ENCODE measurements at regions not wholly inside any gene's neighbourhood (a gene's known extent, or its start where the extent isn't known, plus 50 kb on each side); places are given as distances from the start of the nearest gene placed in this dataset.
"Not testable (repeated sequence)": the region's sequence is repeated elsewhere in the genome, so short reads cannot be mapped to it uniquely, and the experiment has no call there.

DNA sequence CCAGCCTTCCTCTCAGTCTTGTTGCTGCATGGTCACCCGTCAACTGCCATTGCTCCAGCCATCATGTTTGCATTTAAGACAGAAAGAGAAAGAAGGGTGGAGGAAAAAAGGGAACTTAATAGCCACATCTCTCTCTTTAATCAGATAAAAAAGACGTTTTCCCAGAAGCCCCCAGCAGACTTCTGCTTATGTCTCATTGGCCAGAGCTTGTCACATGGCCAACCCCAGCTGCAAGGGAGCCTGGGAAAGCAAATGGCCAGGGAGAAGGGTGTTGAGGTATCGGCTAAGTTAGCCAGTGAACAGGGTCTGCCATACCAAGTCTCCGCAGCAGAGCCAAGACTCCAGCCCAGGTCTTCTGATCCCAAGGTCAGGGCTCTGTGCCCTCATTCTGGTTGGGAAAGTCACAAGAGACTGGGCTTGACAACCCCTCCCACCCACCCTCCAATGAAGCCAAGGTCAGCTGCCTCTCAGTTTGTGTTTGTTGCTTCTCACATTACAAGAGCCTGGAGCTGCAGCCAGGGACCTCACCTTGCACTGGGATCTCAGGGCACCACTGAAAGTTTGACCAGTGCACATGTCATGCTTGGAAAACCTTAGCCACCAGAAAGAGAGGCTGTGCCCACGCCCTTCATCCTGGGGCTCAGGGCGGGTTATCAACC, 80.3 kb upstream of the LYZL2 start:
- Mint-ChIP-seq H3K4me1 (peaks cover 29% of the 10 kb centered on the region), H3K9me3 (ENCODE audit: low read depth) (peaks cover 14% of the 10 kb centered on the region), H3K36me3 (ENCODE audit: low read depth) (peaks cover 30% of the 10 kb centered on the region), H3K27ac (no peak overlapping the region), H3K4me3 (no peak overlapping the region), H3K27me3 (no peaks in the 10 kb centered on the region)
- ChIA-PET POLR2A (no interaction called here), CTCF (interaction anchor here (0.6 to 0.8 kb wide), 2 partner anchors 29 to 59 kb away, joined by 3 to 4 read pairs; no protein-coding TSS in a partner anchor)
- DNase-seq: no peak
- intact Hi-C loops (cut with DNase I, micrococcal nuclease): loop anchor here (10.0 kb wide), 3 partner anchors 635 to 1605 kb away; partner anchors contain the start of gene ARHGAP12 (in 1 of the 2)
- ATAC-seq: no peak

DNA sequence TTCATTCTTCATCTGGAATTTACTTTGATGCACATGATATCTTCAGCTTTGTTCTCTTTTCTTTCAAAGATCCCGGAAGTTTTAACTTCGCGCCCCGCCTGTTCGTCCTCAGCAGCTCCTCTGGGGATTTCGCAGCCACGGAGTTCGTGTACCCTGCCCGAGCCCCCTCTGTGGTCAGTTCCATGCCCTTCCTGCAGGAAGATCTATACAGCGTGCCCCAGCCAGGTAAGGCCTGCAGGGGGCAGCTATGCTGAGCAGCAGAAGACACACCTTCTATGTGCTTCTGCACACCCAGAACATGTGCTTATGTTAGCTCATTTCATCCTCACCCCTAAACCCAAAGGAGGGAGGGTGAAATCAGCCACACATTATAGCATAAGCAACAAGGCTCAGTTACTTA, 79.7 kb upstream of the LYZL2 start:
- no peak for ATAC-seq
- CTCF ChIA-PET: interaction anchor here (0.6 to 2.4 kb wide), 4 partner anchors 22 to 60 kb away, joined by 3 to 9 read pairs (median 4); no protein-coding TSS in a partner anchor
- peak overlapping the region; percentile 37 for H3K27ac Mint-ChIP-seq
- intact Hi-C loops (cut with DNase I, micrococcal nuclease): loop anchor here (10.0 kb wide), 3 partner anchors 636 to 1606 kb away; partner anchors contain the start of gene ARHGAP12 (in 1 of the 2)
- POLR2A ChIA-PET: interaction anchor here (0.6 kb wide), 1 partner anchor 13 kb away, joined by 3 read pairs; no protein-coding TSS in a partner anchor
- H3K4me3 Mint-ChIP-seq: no peak overlapping the region
- peak; percentile 37 for DNase-seq
- H3K27me3 Mint-ChIP-seq: no peaks in the 10 kb centered on the region
- H3K4me1 Mint-ChIP-seq: peaks cover 31% of the 10 kb centered on the region
- peaks cover 25% of the 10 kb centered on the region for H3K36me3 Mint-ChIP-seq (ENCODE audit: low read depth)
- peaks cover 11% of the 10 kb centered on the region for H3K9me3 Mint-ChIP-seq (ENCODE audit: low read depth)

DNA sequence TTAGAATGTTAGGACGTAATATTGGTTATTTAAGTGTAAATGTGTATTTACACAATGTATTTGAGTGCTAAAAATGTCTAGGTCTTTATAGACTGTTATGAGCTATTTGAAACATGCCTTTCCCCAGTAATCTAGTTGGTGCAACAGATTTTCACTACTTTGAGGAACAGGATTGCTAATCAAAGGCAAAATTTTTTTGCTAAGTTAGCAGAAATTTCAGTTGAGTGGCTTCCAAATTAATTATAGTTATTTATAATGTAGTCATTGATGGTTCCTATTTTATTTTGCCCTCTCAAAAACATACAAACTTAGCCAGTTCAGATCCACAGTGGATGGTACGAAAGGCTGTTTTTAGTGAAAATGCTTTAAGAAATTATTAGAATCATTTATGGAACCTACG, 78.7 kb upstream of the LYZL2 start:
- H3K27ac Mint-ChIP-seq: no peak overlapping the region
- peaks cover 21% of the 10 kb centered on the region for H3K36me3 Mint-ChIP-seq (ENCODE audit: low read depth)
- ATAC-seq (no peak), DNase-seq (no peak)
- intact Hi-C loops (cut with DNase I, micrococcal nuclease): loop anchor here (10.0 kb wide), 3 partner anchors 637 to 1607 kb away; partner anchors contain the start of gene ARHGAP12 (in 1 of the 2)
- peaks cover 2% of the 10 kb centered on the region for H3K9me3 Mint-ChIP-seq (ENCODE audit: low read depth)
- CTCF ChIA-PET: interaction anchor here (0.6 to 2.4 kb wide), 4 partner anchors 11 to 98 kb away, joined by 3 to 9 read pairs (median 4); no protein-coding TSS in a partner anchor
- POLR2A ChIA-PET: interaction anchor here (0.6 kb wide), 2 partner anchors 37 to 1047 kb away, joined by 3 to 4 read pairs; no protein-coding TSS in a partner anchor
- no peaks in the 10 kb centered on the region for H3K27me3 Mint-ChIP-seq
- no peak overlapping the region for H3K4me3 Mint-ChIP-seq
- H3K4me1 Mint-ChIP-seq: peaks cover 41% of the 10 kb centered on the region

DNA sequence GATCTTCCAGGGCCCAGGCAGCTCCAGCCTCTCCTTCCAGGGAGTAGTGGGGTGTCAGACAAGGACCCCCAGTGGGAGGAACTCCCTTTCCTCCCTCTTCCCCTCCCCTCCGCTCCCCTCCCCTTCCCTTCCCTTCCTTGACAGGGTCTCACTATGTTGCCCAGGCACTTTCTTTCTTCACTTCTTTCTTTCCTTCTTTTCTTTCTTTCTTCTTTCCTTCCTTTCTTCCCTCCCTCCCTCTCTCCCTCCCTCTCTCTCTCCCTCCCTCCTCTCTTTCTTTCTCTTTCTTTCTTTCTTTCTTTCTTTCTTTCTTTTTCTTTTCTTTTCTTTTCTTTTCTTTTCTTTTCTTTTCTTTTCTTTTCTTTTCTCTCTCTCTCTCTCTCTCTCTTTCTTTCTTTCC, 76.6 kb upstream of the LYZL2 start:
- peak overlapping the region; percentile 86 for H3K4me3 Mint-ChIP-seq
- ATAC-seq; POLR2A ChIA-PET; DNase-seq; H3K27me3 Mint-ChIP-seq; H3K9me3 Mint-ChIP-seq (ENCODE audit: low read depth): not testable (repeated sequence)
- H3K36me3 Mint-ChIP-seq (ENCODE audit: low read depth): peaks cover 18% of the 10 kb centered on the region
- H3K27ac Mint-ChIP-seq: peak overlapping the region; percentile 95
- intact Hi-C loops (cut with DNase I, micrococcal nuclease): loop anchor here (10.0 kb wide), 3 partner anchors 639 to 1609 kb away; partner anchors contain the start of gene ARHGAP12 (in 1 of the 2)
- CTCF ChIA-PET: interaction anchor here (0.6 to 6.5 kb wide), 3 partner anchors 17 to 35 kb away, joined by 3 to 62 read pairs (median 3); no protein-coding TSS in a partner anchor
- peaks cover 58% of the 10 kb centered on the region for H3K4me1 Mint-ChIP-seq

DNA sequence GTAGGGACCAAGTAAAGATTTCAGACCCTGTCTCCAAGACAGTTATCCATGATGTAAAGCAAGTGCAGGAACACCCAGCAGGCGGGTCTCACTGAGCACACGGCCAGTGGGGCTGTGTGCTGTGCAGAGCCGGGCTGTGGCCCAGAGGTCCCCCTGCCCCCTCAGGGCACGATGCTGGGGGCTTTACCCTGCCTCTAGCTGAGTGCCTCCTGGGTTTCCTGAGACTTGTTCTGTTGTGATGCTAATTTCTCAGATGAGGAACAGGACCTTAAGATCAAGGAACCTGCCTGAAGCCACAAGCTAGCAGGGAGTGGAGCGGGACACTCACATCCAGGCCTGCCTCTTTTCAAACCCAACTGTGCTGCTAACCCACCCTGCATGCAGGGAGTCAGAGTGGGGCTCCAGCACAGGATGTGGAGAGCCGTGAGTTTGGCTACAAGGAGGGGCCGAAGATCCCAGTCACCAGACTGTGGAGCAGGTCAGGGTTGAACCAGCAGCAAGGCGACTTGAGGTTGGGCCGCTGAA, 76.1 kb upstream of the LYZL2 start:
- DNase-seq (peak; percentile 40), ATAC-seq (peak; percentile 1)
- intact Hi-C loops (cut with DNase I, micrococcal nuclease): loop anchor here (10.0 kb wide), 3 partner anchors 639 to 1609 kb away; partner anchors contain the start of gene ARHGAP12 (in 1 of the 2)
- POLR2A ChIA-PET: interaction anchor here (0.6 to 1.3 kb wide), 2 partner anchors 18 to 1708 kb away, joined by 3 to 4 read pairs; no protein-coding TSS in a partner anchor
- Mint-ChIP-seq H3K27me3 (no peaks in the 10 kb centered on the region), H3K9me3 (ENCODE audit: low read depth) (no peaks in the 10 kb centered on the region), H3K27ac (peak overlapping the region; percentile 95), H3K4me1 (peaks cover 59% of the 10 kb centered on the region), H3K36me3 (ENCODE audit: low read depth) (peaks cover 18% of the 10 kb centered on the region), H3K4me3 (peak overlapping the region; percentile 86)
- CTCF ChIA-PET: interaction anchor here (0.6 to 6.5 kb wide), 3 partner anchors 17 to 34 kb away, joined by 3 to 62 read pairs (median 3); no protein-coding TSS in a partner anchor

DNA sequence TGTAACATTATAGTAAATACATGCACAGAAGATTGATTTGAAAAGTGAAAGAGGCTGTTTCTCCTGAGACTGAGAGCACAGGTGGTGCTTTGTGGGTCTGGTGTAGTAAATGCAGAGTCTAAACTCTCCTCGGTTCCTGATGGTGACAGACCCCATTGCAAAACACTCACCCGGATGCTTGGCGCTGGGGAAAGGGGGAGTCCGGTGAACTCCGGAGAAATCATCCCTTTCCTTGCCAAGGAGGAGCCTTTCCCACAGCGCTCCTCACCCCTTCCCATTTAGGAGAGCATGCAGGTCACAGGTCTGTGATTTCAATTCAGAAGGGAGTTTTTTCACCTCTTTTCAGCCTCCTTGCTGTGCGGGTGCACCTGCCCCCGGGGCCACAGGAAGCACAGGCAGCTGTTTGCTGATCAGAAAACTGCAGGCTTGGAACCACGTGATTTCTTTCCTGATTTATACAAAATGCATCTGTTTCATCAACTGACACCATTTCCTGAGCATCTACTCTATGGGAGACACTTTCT, 75.6 kb upstream of the LYZL2 start:
- ATAC-seq: peak; percentile 31
- Mint-ChIP-seq H3K4me3 (peak overlapping the region; percentile 86), H3K9me3 (ENCODE audit: low read depth) (no peaks in the 10 kb centered on the region), H3K27me3 (no peaks in the 10 kb centered on the region), H3K36me3 (ENCODE audit: low read depth) (peaks cover 22% of the 10 kb centered on the region), H3K4me1 (peaks cover 63% of the 10 kb centered on the region), H3K27ac (peak overlapping the region; percentile 95)
- intact Hi-C loops (cut with DNase I, micrococcal nuclease): loop anchor here (10.0 kb wide), 3 partner anchors 640 to 1610 kb away; partner anchors contain the start of gene ARHGAP12 (in 1 of the 2)
- POLR2A ChIA-PET: interaction anchor here (0.6 to 1.8 kb wide), 3 partner anchors 10 to 1708 kb away, joined by 3 to 8 read pairs (median 4); no protein-coding TSS in a partner anchor
- CTCF ChIA-PET: interaction anchor here (0.9 to 6.5 kb wide), 3 partner anchors 10 to 34 kb away, joined by 3 to 62 read pairs (median 8); no protein-coding TSS in a partner anchor
- peak; percentile 62 for DNase-seq

DNA sequence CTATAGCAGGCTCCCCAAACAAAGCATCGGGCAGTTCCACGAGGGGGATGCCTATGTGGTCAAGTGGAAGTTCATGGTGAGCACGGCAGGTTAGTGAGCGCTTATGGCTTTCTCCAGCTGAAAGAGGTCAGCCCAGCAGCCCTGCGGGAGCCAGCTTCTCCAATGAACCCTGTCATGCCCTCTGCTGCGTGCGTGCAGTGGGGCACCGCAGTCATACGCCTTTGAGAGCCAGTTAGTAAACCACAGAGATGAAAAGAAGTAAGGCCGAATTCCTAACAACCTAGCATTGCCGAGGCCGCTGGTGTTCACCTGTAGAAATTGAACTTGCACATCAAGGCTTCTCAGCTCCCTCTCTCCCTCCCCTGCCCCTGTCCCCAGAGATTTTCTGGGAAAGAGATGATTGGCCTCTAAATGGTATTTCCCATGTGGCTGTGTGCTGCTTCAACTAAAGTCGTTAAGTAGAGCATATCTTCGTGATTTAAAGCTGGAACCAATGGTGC, 75.1 kb upstream of the LYZL2 start:
- intact Hi-C loops (cut with DNase I, micrococcal nuclease): loop anchor here (1.0 to 10.0 kb wide), 10 partner anchors 9 to 1673 kb away; partner anchors contain the start of genes ARHGAP12 (in 2 of the 2), MAP3K8 (in 1 of the 2) and ZEB1 (in 1 of the 2)
- H3K36me3 Mint-ChIP-seq (ENCODE audit: low read depth): peaks cover 24% of the 10 kb centered on the region
- H3K27ac Mint-ChIP-seq: peak overlapping the region; percentile 95
- DNase-seq (peak; percentile 79), ATAC-seq (peak; percentile 8)
- CTCF ChIA-PET: interaction anchor here (0.9 to 6.5 kb wide), 3 partner anchors 9 to 34 kb away, joined by 3 to 62 read pairs (median 8); no protein-coding TSS in a partner anchor
- not testable (repeated sequence) for H3K9me3 Mint-ChIP-seq (ENCODE audit: low read depth); H3K27me3 Mint-ChIP-seq
- H3K4me1 Mint-ChIP-seq: peaks cover 67% of the 10 kb centered on the region
- H3K4me3 Mint-ChIP-seq: peak overlapping the region; percentile 86
- POLR2A ChIA-PET: interaction anchor here (1.3 to 1.8 kb wide), 2 partner anchors 9 to 17 kb away, joined by 4 to 8 read pairs; no protein-coding TSS in a partner anchor

DNA sequence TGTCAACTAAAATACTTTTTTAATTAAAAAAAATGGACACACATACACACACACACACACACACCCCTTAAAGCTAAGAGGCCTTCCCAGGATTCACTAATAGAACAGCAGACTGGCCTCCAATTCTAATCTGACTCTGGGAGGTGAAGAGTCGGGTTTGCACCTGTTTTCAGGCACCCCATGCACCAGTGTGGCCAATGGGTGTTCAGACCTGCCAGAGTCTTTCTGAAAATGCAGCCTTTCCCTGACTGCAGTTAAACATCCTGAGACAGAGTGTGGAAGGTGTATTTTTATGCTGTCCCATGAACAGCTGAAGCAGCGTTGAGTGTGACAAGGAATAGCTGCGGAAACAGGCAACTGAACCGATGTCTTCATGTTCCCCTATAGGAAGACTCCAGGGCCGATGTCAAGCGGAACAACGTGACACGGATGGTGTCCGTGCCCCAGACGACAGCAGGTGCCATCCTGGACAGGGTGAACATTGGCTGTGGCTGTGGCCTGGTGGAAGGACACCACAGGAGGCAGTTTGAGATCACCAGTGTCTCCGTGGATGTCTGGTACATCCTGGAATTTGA, 74.6 kb upstream of the LYZL2 start:
- H3K27ac Mint-ChIP-seq: peak overlapping the region; percentile 95
- DNase-seq (peak; percentile 39), ATAC-seq (no peak)
- H3K27me3 Mint-ChIP-seq: no peaks in the 10 kb centered on the region
- H3K36me3 Mint-ChIP-seq (ENCODE audit: low read depth): peaks cover 23% of the 10 kb centered on the region
- no peaks in the 10 kb centered on the region for H3K9me3 Mint-ChIP-seq (ENCODE audit: low read depth)
- CTCF ChIA-PET: interaction anchor here (0.9 to 6.5 kb wide), 3 partner anchors 8 to 33 kb away, joined by 3 to 62 read pairs (median 8); no protein-coding TSS in a partner anchor
- intact Hi-C loops (cut with DNase I, micrococcal nuclease): loop anchor here (1.0 to 10.0 kb wide), 10 partner anchors 9 to 1673 kb away; partner anchors contain the start of genes ARHGAP12 (in 2 of the 2), MAP3K8 (in 1 of the 2) and ZEB1 (in 1 of the 2)
- H3K4me1 Mint-ChIP-seq: peaks cover 67% of the 10 kb centered on the region
- POLR2A ChIA-PET: interaction anchor here (0.6 to 1.9 kb wide), 4 partner anchors 9 to 19 kb away, joined by 3 to 16 read pairs (median 6); no protein-coding TSS in a partner anchor
- peak overlapping the region; percentile 86 for H3K4me3 Mint-ChIP-seq

DNA sequence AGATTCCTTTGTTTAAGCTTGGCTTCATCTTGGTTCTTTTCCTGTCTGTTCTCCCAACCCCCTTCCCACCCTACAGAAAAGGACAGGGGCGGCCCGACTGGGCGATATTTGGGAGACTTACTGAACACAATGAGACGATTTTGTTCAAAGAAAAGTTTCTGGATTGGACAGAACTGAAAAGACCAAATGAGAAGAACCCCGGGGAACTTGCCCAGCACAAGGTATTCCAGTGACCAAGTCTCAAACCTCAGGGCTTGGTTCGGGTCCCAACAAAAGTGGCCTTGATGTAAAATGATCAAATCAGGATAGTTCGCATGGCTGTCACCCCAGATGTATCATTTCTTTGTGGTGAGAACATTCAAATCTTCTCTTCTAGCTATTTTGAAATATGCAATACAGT, 73.9 kb upstream of the LYZL2 start:
- DNase-seq; ATAC-seq; H3K27me3 Mint-ChIP-seq; H3K9me3 Mint-ChIP-seq (ENCODE audit: low read depth): not testable (repeated sequence)
- ChIA-PET POLR2A (interaction anchor here (0.6 to 1.9 kb wide), 3 partner anchors 8 to 18 kb away, joined by 3 to 16 read pairs (median 8); no protein-coding TSS in a partner anchor), CTCF (interaction anchor here (0.9 to 6.5 kb wide), 4 partner anchors 8 to 636 kb away, joined by 3 to 62 read pairs (median 7); no protein-coding TSS in a partner anchor)
- H3K4me3 Mint-ChIP-seq: peak overlapping the region; percentile 86
- peaks cover 72% of the 10 kb centered on the region for H3K4me1 Mint-ChIP-seq
- intact Hi-C loops (cut with DNase I, micrococcal nuclease): loop anchor here (2.0 to 10.0 kb wide), 10 partner anchors 267 to 1674 kb away; partner anchors contain the start of genes ARHGAP12 (in 2 of the 2), MAP3K8 (in 1 of the 2) and ZEB1 (in 1 of the 2)
- peaks cover 23% of the 10 kb centered on the region for H3K36me3 Mint-ChIP-seq (ENCODE audit: low read depth)
- H3K27ac Mint-ChIP-seq: peak overlapping the region; percentile 95

DNA sequence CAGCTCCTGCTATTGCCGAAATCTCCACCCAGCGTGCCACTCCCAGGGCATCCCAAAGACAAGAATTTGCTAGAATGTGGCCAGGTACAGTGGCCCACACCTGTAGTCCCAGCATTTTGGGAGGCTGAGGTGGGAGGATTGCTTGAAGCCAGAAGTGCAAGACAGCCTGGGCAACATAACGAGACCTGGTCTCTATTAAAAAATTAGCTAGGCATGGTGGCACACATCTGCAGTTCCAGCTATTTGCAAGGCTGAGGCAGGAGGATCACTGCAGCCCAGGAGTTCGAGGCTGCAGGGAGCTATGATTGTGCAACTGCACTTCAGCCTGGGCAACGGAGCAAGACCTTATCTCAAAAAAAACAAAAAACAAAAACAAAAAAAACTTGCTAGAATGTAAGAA, 73.3 kb upstream of the LYZL2 start:
- intact Hi-C loops (cut with DNase I, micrococcal nuclease): loop anchor here (2.0 to 10.0 kb wide), 10 partner anchors 266 to 1674 kb away; partner anchors contain the start of genes ARHGAP12 (in 2 of the 2), MAP3K8 (in 1 of the 2) and ZEB1 (in 1 of the 2)
- peaks cover 24% of the 10 kb centered on the region for H3K36me3 Mint-ChIP-seq (ENCODE audit: low read depth)
- DNase-seq (no peak), ATAC-seq (no peak)
- H3K27me3 Mint-ChIP-seq: no peaks in the 10 kb centered on the region
- peak overlapping the region; percentile 95 for H3K27ac Mint-ChIP-seq
- H3K4me1 Mint-ChIP-seq: peaks cover 78% of the 10 kb centered on the region
- no peaks in the 10 kb centered on the region for H3K9me3 Mint-ChIP-seq (ENCODE audit: low read depth)
- POLR2A ChIA-PET: interaction anchor here (1.5 to 1.9 kb wide), 2 partner anchors 14 to 1043 kb away, joined by 3 to 16 read pairs; no protein-coding TSS in a partner anchor
- CTCF ChIA-PET: interaction anchor here (0.9 to 6.5 kb wide), 4 partner anchors 14 to 636 kb away, joined by 3 to 62 read pairs (median 6); no protein-coding TSS in a partner anchor
- H3K4me3 Mint-ChIP-seq: peak overlapping the region; percentile 86

Data from activated CD4-positive, alpha-beta T cell treated with anti-CD3 and anti-CD28 coated beads for 36 hours (primary cell).